MM.1S (cell line): ENCODE measurements at regions not wholly inside any gene's neighbourhood (a gene's known extent, or its start where the extent isn't known, plus 50 kb on each side); places are given as distances from the start of the nearest gene placed in this dataset.

Source experiments
- DNase-seq: peaks from one replicate; pipeline ENCODE4 v3.0.0-alpha.2; 2015
- H2AFZ ChIP-seq: fragments of 300-600 bp; sonication (generic); 2 replicates; pipeline ENCODE4 v1.6.0; 2016; ENCODE audit warnings: antibody characterized with exemption, low read length
- H3F3A ChIP-seq: fragments of 300-600 bp; sonication (generic); 2 replicates; pipeline ENCODE4 v1.6.1; 2016; ENCODE audit warnings: mild to moderate bottlenecking, antibody characterized with exemption, low read length, moderate library complexity, mixed read lengths; ENCODE audit not compliant: insufficient read depth
- H3K27ac ChIP-seq: fragments of 300-600 bp; sonication (generic); 2 replicates; pipeline ENCODE4 v1.5.1; 2016; ENCODE audit warnings: mild to moderate bottlenecking, low read length
- H3K27me3 ChIP-seq: fragments of 300-600 bp; sonication (generic); replicated peaks from 2 replicates; pipeline ENCODE4 v1.6.0; 2016; ENCODE audit warnings: low read length; ENCODE audit not compliant: insufficient read depth
- H3K36me3 ChIP-seq: fragments of 300-600 bp; sonication (generic); replicated peaks from 2 replicates; pipeline ENCODE4 v1.6.1; 2016; ENCODE audit warnings: mild to moderate bottlenecking, low read length, mixed read lengths; ENCODE audit not compliant: insufficient read depth
- H3K4me1 ChIP-seq: fragments of 300-600 bp; sonication (generic); 2 replicates; pipeline ENCODE4 v1.6.1; 2016; ENCODE audit warnings: low read length, mixed read lengths
- H3K4me2 ChIP-seq: fragments of 300-600 bp; sonication (generic); 2 replicates; pipeline ENCODE4 v1.6.0; 2016; ENCODE audit warnings: low read depth, low read length
- H3K4me3 ChIP-seq: fragments of 300-600 bp; sonication (generic); 2 replicates; pipeline ENCODE4 v1.5.1; 2016; ENCODE audit warnings: low read length, mixed read lengths
- H3K79me2 ChIP-seq: fragments of 300-600 bp; sonication (generic); 2 replicates; pipeline ENCODE4 v1.6.1; 2016; ENCODE audit warnings: mixed run types, low read length, mixed read lengths
- H3K9ac ChIP-seq: fragments of 300-600 bp; sonication (generic); 2 replicates; pipeline ENCODE4 v1.6.1; 2016; ENCODE audit warnings: low read length, mixed read lengths
- H3K9me2 ChIP-seq: fragments of 300-600 bp; sonication (generic); replicated peaks from 2 replicates; pipeline ENCODE4 v1.6.1; 2016; ENCODE audit warnings: mild to moderate bottlenecking, low read length, mixed read lengths; ENCODE audit not compliant: insufficient read depth
- H3K9me3 ChIP-seq: fragments of 300-600 bp; sonication (generic); replicated peaks from 2 replicates; pipeline ENCODE4 v1.6.1; 2016; ENCODE audit warnings: mild to moderate bottlenecking, low read length, mixed read lengths; ENCODE audit not compliant: insufficient read depth
- H4K20me1 ChIP-seq: fragments of 300-600 bp; sonication (generic); 2 replicates; pipeline ENCODE4 v1.6.1; 2016; ENCODE audit warnings: mild to moderate bottlenecking, low read length, moderate library complexity, mixed read lengths; ENCODE audit not compliant: insufficient read depth
- EZH2 ChIP-seq: fragments of 300-600 bp; sonication (generic); optimal IDR thresholded peaks from 2 replicates; pipeline ENCODE3; 2017; ENCODE audit warnings: low read depth, mild to moderate bottlenecking, antibody characterized with exemption, low read length, mixed read lengths
- EZH2phosphoT487 ChIP-seq: fragments of 300-600 bp; sonication (generic); IDR thresholded peaks from 2 replicates; pipeline ENCODE4 v1.6.1; 2018; ENCODE audit warnings: antibody characterized with exemption, low read length
- TF ChIP-seq, protein P1 (sequence below): fragments of 300-600 bp; sonication (generic); IDR thresholded peaks from 2 replicates; pipeline ENCODE4 v1.5.1; 2016; ENCODE audit warnings: antibody characterized with exemption, low read length, mixed read lengths

DNA sequence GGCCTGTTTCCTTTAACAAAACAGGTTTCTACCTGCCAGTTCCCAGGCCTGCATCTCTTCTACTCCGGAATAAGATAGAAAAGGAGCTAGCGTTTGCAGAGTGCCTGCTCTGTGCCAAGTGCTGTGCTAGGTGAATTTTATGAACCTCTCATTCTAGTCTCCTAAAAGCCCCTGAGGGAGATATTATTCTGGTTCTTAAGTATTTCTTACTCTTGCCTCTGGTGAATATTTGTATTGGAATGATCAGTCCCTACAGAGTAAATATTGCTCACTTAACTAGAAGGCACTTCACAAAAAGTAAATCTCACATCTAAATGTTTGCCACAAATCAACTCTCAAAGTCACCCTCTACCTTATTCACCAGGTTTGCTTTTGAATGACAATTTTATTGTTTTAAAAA lies 227.1 kb downstream of the AUH start:
- Histone ChIP-seq H3K9ac (no peak overlapping the region), H3K4me1 (no peaks in the 10 kb centered on the region), H3K9me3 (no peaks in the 10 kb centered on the region), H2AFZ (no peak overlapping the region), H3F3A (no peaks in the 10 kb centered on the region), H3K9me2 (no peaks in the 10 kb centered on the region), H4K20me1 (no peaks in the 10 kb centered on the region), H3K79me2 (no peaks in the 10 kb centered on the region), H3K27me3 (no peaks in the 10 kb centered on the region), H3K4me2 (no peak overlapping the region), H3K27ac (no peak overlapping the region), H3K4me3 (no peak overlapping the region), H3K36me3 (peaks cover 7% of the 10 kb centered on the region; the same call in 1 of the 2 replicates)
- no peak for DNase-seq
- no peak for TF ChIP-seq EZH2phosphoT487
- TF ChIP-seq EZH2: no peak
- TF ChIP-seq, protein P1, sequence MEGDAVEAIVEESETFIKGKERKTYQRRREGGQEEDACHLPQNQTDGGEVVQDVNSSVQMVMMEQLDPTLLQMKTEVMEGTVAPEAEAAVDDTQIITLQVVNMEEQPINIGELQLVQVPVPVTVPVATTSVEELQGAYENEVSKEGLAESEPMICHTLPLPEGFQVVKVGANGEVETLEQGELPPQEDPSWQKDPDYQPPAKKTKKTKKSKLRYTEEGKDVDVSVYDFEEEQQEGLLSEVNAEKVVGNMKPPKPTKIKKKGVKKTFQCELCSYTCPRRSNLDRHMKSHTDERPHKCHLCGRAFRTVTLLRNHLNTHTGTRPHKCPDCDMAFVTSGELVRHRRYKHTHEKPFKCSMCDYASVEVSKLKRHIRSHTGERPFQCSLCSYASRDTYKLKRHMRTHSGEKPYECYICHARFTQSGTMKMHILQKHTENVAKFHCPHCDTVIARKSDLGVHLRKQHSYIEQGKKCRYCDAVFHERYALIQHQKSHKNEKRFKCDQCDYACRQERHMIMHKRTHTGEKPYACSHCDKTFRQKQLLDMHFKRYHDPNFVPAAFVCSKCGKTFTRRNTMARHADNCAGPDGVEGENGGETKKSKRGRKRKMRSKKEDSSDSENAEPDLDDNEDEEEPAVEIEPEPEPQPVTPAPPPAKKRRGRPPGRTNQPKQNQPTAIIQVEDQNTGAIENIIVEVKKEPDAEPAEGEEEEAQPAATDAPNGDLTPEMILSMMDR: no peak

DNA sequence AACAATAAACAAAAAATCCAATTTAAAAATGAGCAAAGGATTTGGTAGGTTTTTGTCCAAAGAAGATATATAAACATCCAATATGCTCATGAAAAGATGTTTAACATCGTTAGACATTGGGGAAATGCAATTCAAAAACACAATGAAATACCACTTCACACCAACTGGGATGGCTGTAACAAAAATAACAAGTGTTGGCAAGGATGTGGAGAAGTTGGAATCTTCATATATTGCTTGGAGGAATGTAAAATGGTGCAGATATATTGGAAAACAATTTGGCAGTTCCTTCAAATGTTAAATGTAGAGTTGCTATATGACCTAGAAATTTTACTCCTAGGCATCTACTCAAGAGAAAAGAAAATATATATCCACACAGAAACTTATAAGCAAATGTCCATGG lies 224.3 kb downstream of the AUH start:
- Histone ChIP-seq H3K9me2 (no peaks in the 10 kb centered on the region), H3K27me3 (no peaks in the 10 kb centered on the region), H2AFZ (no peak overlapping the region), H3K36me3 (peaks cover 7% of the 10 kb centered on the region; the same call in 1 of the 2 replicates), H3K9ac (no peak overlapping the region), H3K79me2 (no peaks in the 10 kb centered on the region), H4K20me1 (no peaks in the 10 kb centered on the region), H3F3A (no peaks in the 10 kb centered on the region), H3K27ac (no peak overlapping the region), H3K9me3 (no peaks in the 10 kb centered on the region), H3K4me1 (peaks cover 6% of the 10 kb centered on the region; the same call in 1 of the 2 replicates), H3K4me3 (no peak overlapping the region), H3K4me2 (no peak overlapping the region)
- DNase-seq: no peak
- TF ChIP-seq, protein P1: no peak
- TF ChIP-seq EZH2phosphoT487 (no peak), EZH2 (no peak)

DNA sequence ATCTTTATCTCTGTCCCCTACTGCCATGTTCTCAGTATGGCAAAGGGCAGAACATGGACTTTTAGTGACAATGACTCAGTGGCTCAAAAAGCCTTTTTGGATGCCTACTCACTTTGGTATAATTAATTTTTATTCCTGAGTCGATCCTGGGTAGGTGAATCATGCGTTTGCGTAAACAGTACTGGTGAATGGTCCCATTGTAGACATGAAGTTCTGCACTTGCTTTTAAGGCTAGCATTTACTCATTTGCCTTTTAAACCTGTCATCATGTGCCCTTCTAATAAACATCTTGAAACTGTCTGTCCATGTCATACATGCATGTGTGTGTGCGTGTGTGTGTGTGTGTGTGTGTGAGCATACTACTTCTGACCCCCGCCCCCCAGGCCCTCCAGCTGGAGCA lies 223.0 kb downstream of the AUH start:
- Histone ChIP-seq H3K4me3 (no peak overlapping the region), H3K79me2 (no peaks in the 10 kb centered on the region), H3K9me2 (no peaks in the 10 kb centered on the region), H3F3A (no peaks in the 10 kb centered on the region), H3K27me3 (no peaks in the 10 kb centered on the region), H3K27ac (no peak overlapping the region), H4K20me1 (no peaks in the 10 kb centered on the region), H3K36me3 (peaks cover 7% of the 10 kb centered on the region; the same call in 1 of the 2 replicates), H3K9me3 (no peaks in the 10 kb centered on the region), H3K4me1 (peaks cover 6% of the 10 kb centered on the region; the same call in 1 of the 2 replicates), H3K9ac (no peak overlapping the region), H2AFZ (no peak overlapping the region), H3K4me2 (no peak overlapping the region)
- no peak for DNase-seq
- TF ChIP-seq, protein P1: no peak
- no peak for TF ChIP-seq EZH2
- TF ChIP-seq EZH2phosphoT487: no peak
